A549 (cell line): ENCODE measurements at regions not wholly inside any gene's neighbourhood (a gene's known extent, or its start where the extent isn't known, plus 50 kb on each side); places are given as distances from the start of the nearest gene placed in this dataset.
"Not testable (repeated sequence)": the region's sequence is repeated elsewhere in the genome, so short reads cannot be mapped to it uniquely, and the experiment has no call there.

Experiments
- ATAC-seq, 2 experiments: fragments of 200-7000 bp in 1 of 2; fragments of >200 bp in 1 of 2; cut with Nextera tagmentation in 1 of 2; cut with Tn5 transposase in 1 of 2; 3 replicates each; pipeline versions ENCODE4 v1.8.0 to v1.9.1; 2018 to 2020; ENCODE audit warnings: mild to moderate bottlenecking in 1 of 2, moderate library complexity in 1 of 2
- CTCF ChIA-PET: fragments of 300-600 bp; sonication (Branson Sonifier 250); formaldehyde crosslinking; extraction: SDS; loops from one replicate; lab custom pipeline; 2021; ENCODE audit warnings: antibody characterized with exemption, inconsistent platforms; lab: Yijun Ruan, JAX
- POLR2A ChIA-PET: fragments of 350-600 bp; formaldehyde crosslinking; extraction: SDS; loops from one replicate; lab custom pipeline; 2021; ENCODE audit warnings: antibody characterized with exemption, inconsistent platforms; lab: Yijun Ruan, JAX
- DNase-seq, 2 experiments: peaks; one replicate each; pipeline versions ENCODE4 v3.0.0 to v3.0.0-alpha.2; 2011 to 2016; ENCODE audit warnings: low read depth in 1 of 2, low spot score in 1 of 2
- FAIRE-seq: peaks from 2 replicates; lab custom pipeline; 2011; peaks lifted over from hg19 to GRCh38; lab: Jason Lieb, UNC
- H3K27ac ChIP-seq, 2 experiments: fragments of >200 bp; sonication (Bioruptor Twin); formaldehyde crosslinking; 3 replicates each; pipeline ENCODE4 v1.5.1; 2016 to 2017
- H3K4me1 ChIP-seq: fragments of >200 bp; sonication (Bioruptor Twin); formaldehyde crosslinking; 3 replicates; pipeline ENCODE4 v1.6.1; 2016
- H3K4me2 ChIP-seq: fragments of >200 bp; sonication (Bioruptor Twin); formaldehyde crosslinking; 3 replicates; pipeline ENCODE4 v1.6.1; 2016
- H3K4me3 ChIP-seq: fragments of >200 bp; sonication (Bioruptor Twin); formaldehyde crosslinking; 3 replicates; pipeline ENCODE4 v1.5.1; 2016
- H3K9me3 ChIP-seq: fragments of >200 bp; sonication (Bioruptor Twin); formaldehyde crosslinking; 3 replicates; pipeline ENCODE4 v1.6.1; 2016
- BHLHE40 ChIP-seq: IDR thresholded peaks from 2 replicates; pipeline ENCODE4 v1.6.1; 2012; ENCODE audit warnings: low read depth, low read length, inconsistent platforms
- CBX2 ChIP-seq: fragments of 200-600 bp; sonication (generic); IDR thresholded peaks from 2 replicates; pipeline ENCODE4 v1.6.1; 2016; ENCODE audit warnings: low read depth, mild to moderate bottlenecking, borderline replicate concordance
- CBX8 ChIP-seq: fragments of 200-600 bp; sonication (generic); IDR thresholded peaks from 2 replicates; pipeline ENCODE4 v1.6.1; 2016
- EHMT2 ChIP-seq: fragments of 200-600 bp; sonication (generic); IDR thresholded peaks from 2 replicates; pipeline ENCODE4 v1.6.1; 2016; ENCODE audit warnings: antibody characterized with exemption, low read depth, mild to moderate bottlenecking, moderate library complexity
- ESRRA ChIP-seq: fragments of 150-350 bp; IDR thresholded peaks from 2 replicates; pipeline ENCODE4 v1.6.1; 2014; ENCODE audit warnings: mild to moderate bottlenecking, low read length, borderline replicate concordance
- FOSB ChIP-seq: fragments of 250-450 bp; sonication (Bioruptor Pico); IDR thresholded peaks from 2 replicates; pipeline ENCODE4 v1.5.0; 2020; ENCODE audit warnings: mild to moderate bottlenecking, moderate library complexity
- FOXS1 ChIP-seq: fragments of 250-450 bp; sonication (Bioruptor Pico); IDR thresholded peaks from 2 replicates; pipeline ENCODE4 v1.5.0; 2020; ENCODE audit warnings: mild to moderate bottlenecking, moderate library complexity
- HDAC2 ChIP-seq: fragments of 200-600 bp; sonication (generic); IDR thresholded peaks from 2 replicates; pipeline ENCODE4 v1.6.1; 2016
- HEYL ChIP-seq: fragments of 250-450 bp; sonication (Bioruptor Pico); IDR thresholded peaks from 2 replicates; pipeline ENCODE4 v1.8.0; 2021; ENCODE audit warnings: mild to moderate bottlenecking, moderate library complexity
- JUNB ChIP-seq: fragments of >200 bp; sonication (Bioruptor Twin); formaldehyde crosslinking; IDR thresholded peaks from 2 replicates; pipeline ENCODE4 v1.6.1; 2016
- KDM5A ChIP-seq: fragments of 200-600 bp; sonication (generic); IDR thresholded peaks from 2 replicates; pipeline ENCODE4 v1.6.1; 2016; ENCODE audit warnings: antibody characterized with exemption, mild to moderate bottlenecking
- MAFK ChIP-seq: fragments of 450-650 bp; IDR thresholded peaks from 2 replicates; pipeline ENCODE4 v1.6.1; 2014; ENCODE audit not compliant: partially characterized antibody
- PHF8 ChIP-seq: fragments of 200-600 bp; sonication (generic); IDR thresholded peaks from 2 replicates; pipeline ENCODE4 v1.6.1; 2016; ENCODE audit warnings: low read depth, mild to moderate bottlenecking, antibody characterized with exemption, moderate library complexity, borderline replicate concordance
- POLR2A ChIP-seq: IDR thresholded peaks from 2 replicates; pipeline ENCODE4 v1.6.1; 2012; ENCODE audit warnings: mild to moderate bottlenecking, low read length
- POLR2AphosphoS2 ChIP-seq: conservative IDR thresholded peaks from 2 replicates; pipeline ENCODE4 v1.6.1; 2012; ENCODE audit warnings: low read length, improper control_type of control experiment, inconsistent platforms
- RARB ChIP-seq: fragments of 250-450 bp; sonication (Bioruptor Pico); IDR thresholded peaks from 2 replicates; pipeline ENCODE4 v1.8.0; 2021; ENCODE audit warnings: mild to moderate bottlenecking, moderate library complexity
- RCOR1 ChIP-seq: fragments of 150-350 bp; IDR thresholded peaks from 2 replicates; pipeline ENCODE4 v1.6.1; 2014; ENCODE audit warnings: antibody characterized with exemption, low read length, low read depth
- SMC3 ChIP-seq: fragments of >200 bp; sonication (Bioruptor Twin); formaldehyde crosslinking; IDR thresholded peaks from 3 replicates; pipeline ENCODE4 v1.6.1; 2018; ENCODE audit warnings: inconsistent platforms
- ZNF302 ChIP-seq: fragments of 250-450 bp; sonication (Bioruptor Pico); IDR thresholded peaks from 2 replicates; pipeline ENCODE4 v1.9.0; 2021; ENCODE audit warnings: inconsistent platforms, mild to moderate bottlenecking, moderate library complexity
- ZSCAN20 ChIP-seq: fragments of 250-450 bp; sonication (Bioruptor Pico); IDR thresholded peaks from 2 replicates; pipeline ENCODE4 v1.8.0; 2022; ENCODE audit warnings: mild to moderate bottlenecking, moderate library complexity
- WGBS: methylation state at CpG from one replicate; pipeline ENCODE4 v1.1.6; 2017; ENCODE audit errors: missing lambda C conversion rate; 5-methylcytosine and 5-hydroxymethylcytosine counted together
- TF ChIP-seq, protein P1 (sequence below): IDR thresholded peaks from 2 replicates; pipeline ENCODE4 v1.6.1; 2012
- TF ChIP-seq, protein P2 (sequence below): fragments of 250-450 bp; sonication (Bioruptor Pico); IDR thresholded peaks from 2 replicates; pipeline ENCODE4 v1.5.0; 2020; ENCODE audit warnings: low read depth, mild to moderate bottlenecking, moderate library complexity
- TF ChIP-seq, protein P3 (sequence below): fragments of 450-650 bp; IDR thresholded peaks from 2 replicates; pipeline ENCODE4 v1.6.1; 2014; ENCODE audit warnings: antibody characterized with exemption
- TF ChIP-seq, protein P4 (sequence below): fragments of 250-450 bp; sonication (Bioruptor Pico); IDR thresholded peaks from 2 replicates; pipeline ENCODE4 v1.5.0; 2021; ENCODE audit warnings: mild to moderate bottlenecking, moderate library complexity, borderline replicate concordance
- TF ChIP-seq, protein P5 (sequence below): IDR thresholded peaks from 2 replicates; pipeline ENCODE4 v1.6.1; 2012
- TF ChIP-seq, protein P6 (sequence below): fragments of >200 bp; sonication (Bioruptor Twin); formaldehyde crosslinking; IDR thresholded peaks from 3 replicates; pipeline ENCODE4 v1.6.1; 2016

DNA sequence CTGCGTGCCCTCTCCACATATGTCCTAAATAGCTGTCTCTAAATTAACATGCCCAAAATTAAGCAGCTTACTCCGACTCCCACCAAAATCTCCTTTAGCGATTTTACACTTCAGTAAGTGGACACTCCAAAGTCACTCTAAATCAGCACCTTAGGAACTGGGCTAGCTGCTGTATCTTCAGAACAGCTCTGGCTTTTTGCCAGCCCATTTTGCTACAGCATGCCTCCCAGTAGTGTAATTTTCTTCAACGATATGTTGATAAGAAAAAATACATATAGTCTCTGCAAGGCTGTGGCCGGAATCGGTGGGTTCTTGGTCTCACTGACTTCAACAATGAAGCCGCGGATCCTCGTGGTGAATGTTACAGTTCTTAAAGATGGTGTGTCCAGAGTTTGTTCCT is 291.8 kb upstream of the RGPD4 start:
- WGBS, result 79% methylated on average over 9 of the region's 9 CpGs
- ChIA-PET POLR2A (no interaction called here), CTCF (no interaction called here)
- DNase-seq, result no peak
- no peaks in the 10 kb centered on the region for H3K4me1 ChIP-seq
- H3K4me2 ChIP-seq, result no peak overlapping the region
- no peak for FAIRE-seq
- H3K4me3 ChIP-seq, result no peak overlapping the region
- H3K9me3 ChIP-seq, result no peaks in the 10 kb centered on the region
- no peak for ATAC-seq
- H3K27ac ChIP-seq, result no peak overlapping the region
- TF ChIP-seq SMC3 (no peak), CBX8 (no peak), FOSB (CRISPR knock-in tag) (no peak), RCOR1 (no peak), HEYL (CRISPR knock-in tag) (no peak), MAFK (no peak), BHLHE40 (no peak), ZSCAN20 (CRISPR knock-in tag) (no peak), ESRRA (no peak), ZNF302 (CRISPR knock-in tag) (no peak), HDAC2 (no peak), JUNB (no peak)
- TF ChIP-seq, protein P1, sequence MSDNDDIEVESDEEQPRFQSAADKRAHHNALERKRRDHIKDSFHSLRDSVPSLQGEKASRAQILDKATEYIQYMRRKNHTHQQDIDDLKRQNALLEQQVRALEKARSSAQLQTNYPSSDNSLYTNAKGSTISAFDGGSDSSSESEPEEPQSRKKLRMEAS, result no peak
- TF ChIP-seq, protein P2, sequence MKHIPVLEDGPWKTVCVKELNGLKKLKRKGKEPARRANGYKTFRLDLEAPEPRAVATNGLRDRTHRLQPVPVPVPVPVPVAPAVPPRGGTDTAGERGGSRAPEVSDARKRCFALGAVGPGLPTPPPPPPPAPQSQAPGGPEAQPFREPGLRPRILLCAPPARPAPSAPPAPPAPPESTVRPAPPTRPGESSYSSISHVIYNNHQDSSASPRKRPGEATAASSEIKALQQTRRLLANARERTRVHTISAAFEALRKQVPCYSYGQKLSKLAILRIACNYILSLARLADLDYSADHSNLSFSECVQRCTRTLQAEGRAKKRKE, result no peak

DNA sequence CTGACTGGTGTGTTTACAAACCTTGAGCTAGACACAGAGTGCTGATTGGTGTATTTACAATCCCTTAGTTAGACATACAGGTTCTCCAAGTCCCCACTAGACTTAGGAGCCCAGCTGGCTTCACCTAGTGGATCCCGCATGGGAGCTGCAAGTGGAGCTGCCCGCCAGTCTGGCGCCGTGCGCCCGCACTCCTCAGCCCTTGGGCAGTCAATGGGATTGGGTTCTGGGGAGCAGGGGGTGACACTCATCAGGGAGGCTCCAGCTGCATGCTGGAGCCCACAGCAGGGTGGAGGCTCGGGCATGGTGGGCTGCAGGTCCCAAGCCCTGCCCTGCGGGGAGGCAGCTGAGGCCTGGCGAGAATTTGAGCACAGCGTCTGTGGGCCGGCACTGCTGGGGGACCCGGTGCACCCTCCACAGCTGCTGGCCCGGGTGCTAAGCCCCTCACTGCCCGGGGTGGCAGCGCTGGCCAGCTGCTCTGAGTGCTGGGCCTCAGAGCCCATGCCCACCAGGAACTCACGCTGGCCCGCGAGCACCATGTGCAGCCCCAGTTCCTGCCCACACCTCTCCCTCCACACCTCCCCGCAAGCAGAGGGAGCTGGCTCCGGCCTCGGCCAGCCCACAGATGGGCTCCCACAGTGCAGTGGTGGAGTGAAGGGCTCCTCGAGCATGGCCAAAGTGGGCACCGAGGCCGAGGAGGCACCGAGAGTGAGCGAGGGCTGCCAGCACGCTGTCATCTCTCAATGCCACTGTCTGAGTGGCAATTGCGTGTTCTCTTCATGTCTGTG is 290.6 kb upstream of the RGPD4 start:
- H3K9me3 ChIP-seq, CTCF ChIA-PET, H3K4me2 ChIP-seq, DNase-seq, H3K4me1 ChIP-seq, FAIRE-seq, ATAC-seq, H3K27ac ChIP-seq, POLR2A ChIA-PET, H3K4me3 ChIP-seq: not testable (repeated sequence)
- WGBS, result 67% methylated on average over 16 of the region's 28 CpGs

DNA sequence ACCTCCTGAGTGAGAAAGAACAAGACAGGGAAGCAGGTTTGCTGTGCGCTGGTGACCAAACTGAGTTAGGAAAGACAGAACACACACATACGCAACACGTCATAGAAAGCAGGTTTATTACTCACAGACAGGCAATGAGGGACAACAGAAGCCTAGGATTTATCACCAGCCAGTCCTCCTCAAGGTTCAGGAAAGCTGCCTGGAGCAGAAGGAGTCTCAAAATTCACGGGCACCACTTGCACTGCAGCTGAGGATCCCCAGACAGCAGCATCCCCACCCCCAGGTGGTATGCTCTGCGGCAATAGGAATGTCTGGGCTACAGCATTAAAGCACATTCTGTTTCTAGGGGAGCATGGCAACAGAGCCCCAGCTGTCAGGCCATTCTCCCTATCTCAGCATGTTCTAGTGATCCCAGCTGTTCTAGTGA is 284.4 kb upstream of the RGPD4 start:
- H3K27ac ChIP-seq, result no peak overlapping the region
- no peak for FAIRE-seq
- no peaks in the 10 kb centered on the region for H3K4me1 ChIP-seq
- DNase-seq, result no peak
- H3K9me3 ChIP-seq, result no peaks in the 10 kb centered on the region
- ChIA-PET CTCF (interaction anchor here (0.6 kb wide), 1 partner anchor 1238 kb away, joined by 3 read pairs; no protein-coding TSS in a partner anchor), POLR2A (no interaction called here)
- no peak for TF ChIP-seq POLR2A
- TF ChIP-seq KDM5A, result no peak
- TF ChIP-seq, protein P3, sequence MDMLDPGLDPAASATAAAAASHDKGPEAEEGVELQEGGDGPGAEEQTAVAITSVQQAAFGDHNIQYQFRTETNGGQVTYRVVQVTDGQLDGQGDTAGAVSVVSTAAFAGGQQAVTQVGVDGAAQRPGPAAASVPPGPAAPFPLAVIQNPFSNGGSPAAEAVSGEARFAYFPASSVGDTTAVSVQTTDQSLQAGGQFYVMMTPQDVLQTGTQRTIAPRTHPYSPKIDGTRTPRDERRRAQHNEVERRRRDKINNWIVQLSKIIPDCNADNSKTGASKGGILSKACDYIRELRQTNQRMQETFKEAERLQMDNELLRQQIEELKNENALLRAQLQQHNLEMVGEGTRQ, result no peak
- TF ChIP-seq BHLHE40, result no peak
- no peak for TF ChIP-seq RARB (CRISPR knock-in tag)
- TF ChIP-seq, protein P4, sequence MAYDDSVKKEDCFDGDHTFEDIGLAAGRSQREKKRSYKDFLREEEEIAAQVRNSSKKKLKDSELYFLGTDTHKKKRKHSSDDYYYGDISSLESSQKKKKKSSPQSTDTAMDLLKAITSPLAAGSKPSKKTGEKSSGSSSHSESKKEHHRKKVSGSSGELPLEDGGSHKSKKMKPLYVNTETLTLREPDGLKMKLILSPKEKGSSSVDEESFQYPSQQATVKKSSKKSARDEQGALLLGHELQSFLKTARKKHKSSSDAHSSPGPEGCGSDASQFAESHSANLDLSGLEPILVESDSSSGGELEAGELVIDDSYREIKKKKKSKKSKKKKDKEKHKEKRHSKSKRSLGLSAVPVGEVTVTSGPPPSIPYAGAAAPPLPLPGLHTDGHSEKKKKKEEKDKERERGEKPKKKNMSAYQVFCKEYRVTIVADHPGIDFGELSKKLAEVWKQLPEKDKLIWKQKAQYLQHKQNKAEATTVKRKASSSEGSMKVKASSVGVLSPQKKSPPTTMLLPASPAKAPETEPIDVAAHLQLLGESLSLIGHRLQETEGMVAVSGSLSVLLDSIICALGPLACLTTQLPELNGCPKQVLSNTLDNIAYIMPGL, result no peak
- no peak for TF ChIP-seq FOXS1 (CRISPR knock-in tag)
- TF ChIP-seq CBX2, result no peak
- no peak for TF ChIP-seq HEYL (CRISPR knock-in tag)
- TF ChIP-seq PHF8, result no peak
- TF ChIP-seq, protein P5, sequence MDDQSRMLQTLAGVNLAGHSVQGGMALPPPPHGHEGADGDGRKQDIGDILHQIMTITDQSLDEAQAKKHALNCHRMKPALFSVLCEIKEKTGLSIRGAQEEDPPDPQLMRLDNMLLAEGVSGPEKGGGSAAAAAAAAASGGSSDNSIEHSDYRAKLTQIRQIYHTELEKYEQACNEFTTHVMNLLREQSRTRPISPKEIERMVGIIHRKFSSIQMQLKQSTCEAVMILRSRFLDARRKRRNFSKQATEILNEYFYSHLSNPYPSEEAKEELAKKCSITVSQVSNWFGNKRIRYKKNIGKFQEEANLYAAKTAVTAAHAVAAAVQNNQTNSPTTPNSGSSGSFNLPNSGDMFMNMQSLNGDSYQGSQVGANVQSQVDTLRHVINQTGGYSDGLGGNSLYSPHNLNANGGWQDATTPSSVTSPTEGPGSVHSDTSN, result no peak
- TF ChIP-seq, protein P6, sequence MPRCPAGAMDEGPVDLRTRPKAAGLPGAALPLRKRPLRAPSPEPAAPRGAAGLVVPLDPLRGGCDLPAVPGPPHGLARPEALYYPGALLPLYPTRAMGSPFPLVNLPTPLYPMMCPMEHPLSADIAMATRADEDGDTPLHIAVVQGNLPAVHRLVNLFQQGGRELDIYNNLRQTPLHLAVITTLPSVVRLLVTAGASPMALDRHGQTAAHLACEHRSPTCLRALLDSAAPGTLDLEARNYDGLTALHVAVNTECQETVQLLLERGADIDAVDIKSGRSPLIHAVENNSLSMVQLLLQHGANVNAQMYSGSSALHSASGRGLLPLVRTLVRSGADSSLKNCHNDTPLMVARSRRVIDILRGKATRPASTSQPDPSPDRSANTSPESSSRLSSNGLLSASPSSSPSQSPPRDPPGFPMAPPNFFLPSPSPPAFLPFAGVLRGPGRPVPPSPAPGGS, result no peak
- TF ChIP-seq POLR2AphosphoS2, result no peak
- no peak for TF ChIP-seq EHMT2
- no peak for TF ChIP-seq ZSCAN20 (CRISPR knock-in tag)
- TF ChIP-seq CBX8, result no peak
- H3K4me3 ChIP-seq, result no peak overlapping the region
- 52% methylated on average over 5 of the region's 5 CpGs for WGBS
- no peak overlapping the region for H3K4me2 ChIP-seq
- ATAC-seq, result no peak
